Keratinocyte (primary cell): ENCODE measurements at regions not wholly inside any gene's neighbourhood (a gene's known extent, or its start where the extent isn't known, plus 50 kb on each side); places are given as distances from the start of the nearest gene placed in this dataset.

Experiments used
- DNase-seq: peaks from one replicate; pipeline ENCODE4 v3.0.0-alpha.2; 2011; ENCODE audit warnings: low read depth, missing footprints, low spot score
- FAIRE-seq: peaks from 2 replicates; lab custom pipeline; 2011; peaks lifted over from hg19 to GRCh38; lab: Jason Lieb, UNC
- H2AFZ ChIP-seq: 2 replicates; pipeline ENCODE4 v1.6.0; 2012; ENCODE audit warnings: low read length, control low read depth, inconsistent platforms; ENCODE audit not compliant: control insufficient read depth
- H3K27ac ChIP-seq: 2 replicates; pipeline ENCODE4 v1.5.1; 2011; ENCODE audit warnings: low read length; ENCODE audit not compliant: control insufficient read depth, insufficient read depth
- H3K27me3 ChIP-seq: 3 replicates; pipeline ENCODE4 v1.6.0; 2011; ENCODE audit warnings: low read length; ENCODE audit not compliant: control insufficient read depth, insufficient read depth; ENCODE audit errors: extremely low read depth
- H3K36me3 ChIP-seq, 2 experiments: 2 replicates in 1 of 2; 3 replicates in 1 of 2; pipeline ENCODE4 v1.5.1; 2011; ENCODE audit warnings: low read length in 2 of 2, mild to moderate bottlenecking in 1 of 2; ENCODE audit not compliant: control insufficient read depth in 2 of 2, insufficient read depth in 2 of 2; ENCODE audit errors: extremely low read depth in 1 of 2
- H3K4me1 ChIP-seq: 3 replicates; pipeline ENCODE4 v1.5.1; 2011; ENCODE audit warnings: low read length; ENCODE audit not compliant: control insufficient read depth, insufficient read depth; ENCODE audit errors: extremely low read depth
- H3K4me2 ChIP-seq: 3 replicates; pipeline ENCODE4 v1.6.0; 2011; ENCODE audit warnings: low read depth, low read length; ENCODE audit not compliant: control insufficient read depth, insufficient read depth; ENCODE audit errors: extremely low read depth
- H3K4me3 ChIP-seq, 3 experiments: fragments of 200-600 bp in 1 of 3; sonication (generic) in 1 of 3; 2 replicates in 2 of 3; 3 replicates in 1 of 3; pipeline ENCODE4 v1.5.1; 2011 to 2016; ENCODE audit warnings: low read length in 3 of 3, mild to moderate bottlenecking in 3 of 3, control low read depth in 2 of 3, inconsistent platforms in 1 of 3, low read depth in 1 of 3, mixed read lengths in 1 of 3, mixed run types in 1 of 3, moderate library complexity in 1 of 3; ENCODE audit not compliant: control insufficient read depth in 2 of 3, insufficient read depth in 2 of 3; ENCODE audit errors: extremely low read depth in 1 of 3
- H3K79me2 ChIP-seq: 2 replicates; pipeline ENCODE4 v1.6.0; 2012; ENCODE audit warnings: low read length; ENCODE audit not compliant: control insufficient read depth, insufficient read depth
- H3K9ac ChIP-seq: 3 replicates; pipeline ENCODE4 v1.6.0; 2011; ENCODE audit warnings: low read length; ENCODE audit not compliant: control insufficient read depth, insufficient read depth; ENCODE audit errors: extremely low read depth
- H3K9me1 ChIP-seq: 3 replicates; pipeline ENCODE4 v1.6.0; 2011; ENCODE audit warnings: low read length; ENCODE audit not compliant: control insufficient read depth, insufficient read depth; ENCODE audit errors: extremely low read depth
- H3K9me3 ChIP-seq: 2 replicates; pipeline ENCODE4 v1.5.1; 2012; ENCODE audit warnings: low read depth, low read length; ENCODE audit not compliant: control insufficient read depth
- H4K20me1 ChIP-seq: 3 replicates; pipeline ENCODE4 v1.6.0; 2011; ENCODE audit warnings: low read length; ENCODE audit not compliant: control insufficient read depth, insufficient read depth; ENCODE audit errors: extremely low read depth
- CTCF ChIP-seq, 3 experiments: IDR thresholded peaks in 1 of 3; conservative IDR thresholded peaks in 1 of 3; optimal IDR thresholded peaks in 1 of 3; 2 replicates in 2 of 3; 3 replicates in 1 of 3; pipeline versions ENCODE3 to v1.5.1; 2011; ENCODE audit warnings: low read length in 3 of 3, mild to moderate bottlenecking in 3 of 3, moderate library complexity in 2 of 3, control low read depth in 1 of 3, inconsistent platforms in 1 of 3; ENCODE audit not compliant: insufficient read depth in 2 of 3; ENCODE audit errors: extremely low read depth in 1 of 3
- EZH2 ChIP-seq: IDR thresholded peaks from one replicate; pipeline ENCODE4 v1.6.1; 2012; ENCODE audit warnings: inconsistent platforms, mild to moderate bottlenecking, low read length, moderate library complexity
- dilution Hi-C: fragments of 300-500 bp; cut with MboI; formaldehyde crosslinking; loops from one replicate; pipeline ENCODE4 v1.7.0; 2020; ENCODE audit warnings: low sequenced_read_pairs; ENCODE audit not compliant: extremely low pct_ligation_motif_present

GRCh38 chr2:4914036-4914435 is 778.1 kb upstream of the SOX11 start:
- Histone ChIP-seq H3K36me3 (no peaks in the 10 kb centered on the region), H3K79me2 (no peaks in the 10 kb centered on the region), H4K20me1 (no peaks in the 10 kb centered on the region), H3K4me1 (no peaks in the 10 kb centered on the region), H3K9ac (no peak overlapping the region), H3K9me1 (no peaks in the 10 kb centered on the region), H3K27me3 (no peaks in the 10 kb centered on the region), H3K9me3 (no peaks in the 10 kb centered on the region), H3K27ac (no peak overlapping the region), H3K4me3 (no peak overlapping the region), H2AFZ (no peak overlapping the region), H3K4me2 (no peak overlapping the region)
- FAIRE-seq, result no peak
- dilution Hi-C loops, result no loop called here
- no peak for TF ChIP-seq CTCF (optimal IDR thresholded peaks at IDR 0.05 in 1 of 3, IDR thresholded peaks at IDR 0.05 in 1 of 3, conservative IDR thresholded peaks at IDR 0.05 in 1 of 3; ENCODE audit: extremely low read depth in 1 of 3, insufficient read depth in 2 of 3, low read length in 3 of 3)
- no peak for TF ChIP-seq EZH2
- DNase-seq, result no peak

GRCh38 chr2:4914551-4914950 is 777.6 kb upstream of the SOX11 start:
- no peak for FAIRE-seq
- dilution Hi-C loops, result no loop called here
- H3K4me3 ChIP-seq, result no peak overlapping the region

More at GRCh38 chr2:4914551-4914950, 777.6 kb upstream of the SOX11 start:
- Histone ChIP-seq H3K4me1 (no peaks in the 10 kb centered on the region), H3K9me1 (no peaks in the 10 kb centered on the region), H3K9ac (no peak overlapping the region), H3K27me3 (no peaks in the 10 kb centered on the region), H2AFZ (no peak overlapping the region), H3K36me3 (no peaks in the 10 kb centered on the region), H4K20me1 (no peaks in the 10 kb centered on the region), H3K79me2 (no peaks in the 10 kb centered on the region), H3K4me2 (no peak overlapping the region), H3K9me3 (no peaks in the 10 kb centered on the region), H3K27ac (no peak overlapping the region)
- no peak for TF ChIP-seq CTCF (optimal IDR thresholded peaks at IDR 0.05 in 1 of 3, IDR thresholded peaks at IDR 0.05 in 1 of 3, conservative IDR thresholded peaks at IDR 0.05 in 1 of 3; ENCODE audit: extremely low read depth in 1 of 3, insufficient read depth in 2 of 3, low read length in 3 of 3)
- no peak for TF ChIP-seq EZH2
- no peak for DNase-seq
